ENCODE measurements at regions not wholly inside any gene's neighbourhood (a gene's known extent, or its start where the extent isn't known, plus 50 kb on each side); places are given as distances from the start of the nearest gene placed in this dataset.
A peak's percentile ranks its signal among the peaks of the same experiment; 100 is the strongest.

DNA sequence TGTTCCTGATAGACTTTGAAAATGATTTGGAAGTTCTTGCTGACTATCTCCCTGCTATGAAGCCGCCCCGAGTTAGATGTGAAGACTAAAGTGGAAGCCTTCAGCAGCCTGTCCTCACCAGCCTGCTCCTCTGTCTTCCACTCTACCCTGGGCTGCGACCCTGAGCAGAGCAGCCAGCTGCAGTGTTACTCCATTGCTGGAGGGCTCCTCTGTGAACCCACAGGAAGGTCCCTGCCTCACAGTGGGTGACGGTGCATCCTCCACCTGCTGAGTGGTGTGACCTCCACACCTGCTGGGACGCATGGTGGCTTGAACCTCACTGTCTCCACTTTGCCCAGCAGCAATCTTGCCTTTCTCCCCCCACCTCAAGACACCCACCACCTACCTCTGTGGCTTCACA lies 116.4 kb downstream of the IRS2 start:
- DNase-seq = no peak

DNA sequence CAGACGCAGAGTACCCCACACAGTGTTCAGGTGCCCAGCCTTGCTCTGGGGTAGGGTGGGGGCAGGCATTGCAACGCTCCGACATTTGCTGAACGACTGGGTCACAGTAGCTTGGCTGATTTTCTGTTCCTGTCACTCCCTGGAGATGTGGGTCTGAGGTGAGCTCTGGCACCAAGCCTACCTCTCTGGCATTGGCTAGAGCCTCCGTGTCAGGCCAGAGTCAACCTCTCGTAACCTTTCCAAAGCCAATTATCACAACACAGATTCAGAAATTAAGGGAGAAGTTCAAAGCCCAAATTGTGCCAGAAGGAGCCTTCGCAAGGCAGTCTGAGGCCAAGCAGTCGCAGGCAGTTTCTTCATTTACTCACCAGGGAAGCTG lies 117.2 kb downstream of the IRS2 start:
- no peak for DNase-seq

DNA sequence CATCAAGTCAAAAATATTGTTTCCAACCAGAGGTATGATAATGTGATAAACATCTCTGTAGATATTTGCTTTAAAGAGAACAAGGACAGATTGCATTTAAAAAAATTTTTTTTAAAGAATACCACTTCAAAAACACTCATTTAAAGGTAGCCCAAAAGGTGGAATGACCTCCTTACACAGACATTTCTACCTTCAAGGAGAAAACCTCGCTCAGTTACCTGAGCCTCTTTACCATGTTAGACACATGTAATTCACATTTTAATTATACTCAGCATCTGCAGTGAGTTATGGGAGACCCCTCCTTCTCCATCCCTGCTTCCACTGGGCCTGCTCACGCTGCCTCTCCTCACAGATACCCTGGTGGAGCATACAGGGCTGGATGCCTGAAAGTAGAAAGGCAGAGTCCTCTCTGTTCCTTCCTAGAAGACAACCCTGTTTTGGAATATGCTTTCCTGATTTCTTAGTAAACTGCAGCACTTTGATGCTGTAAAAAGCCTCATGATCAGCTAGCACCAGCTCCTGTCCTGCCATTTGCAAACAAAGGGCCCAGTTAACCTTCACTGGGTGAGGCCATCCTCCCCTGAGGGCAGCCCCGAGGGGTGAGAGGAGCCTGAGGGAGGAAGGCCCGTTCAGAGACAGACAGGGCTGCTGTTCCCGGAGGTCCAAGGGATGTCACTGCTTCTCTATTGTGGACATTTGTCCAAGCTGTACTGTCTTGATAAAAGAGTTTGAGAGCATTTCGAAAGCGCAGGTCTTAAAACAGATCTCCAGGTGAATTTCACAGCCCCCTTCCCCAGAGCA lies 117.8 kb downstream of the IRS2 start:
- no peak for DNase-seq

DNA sequence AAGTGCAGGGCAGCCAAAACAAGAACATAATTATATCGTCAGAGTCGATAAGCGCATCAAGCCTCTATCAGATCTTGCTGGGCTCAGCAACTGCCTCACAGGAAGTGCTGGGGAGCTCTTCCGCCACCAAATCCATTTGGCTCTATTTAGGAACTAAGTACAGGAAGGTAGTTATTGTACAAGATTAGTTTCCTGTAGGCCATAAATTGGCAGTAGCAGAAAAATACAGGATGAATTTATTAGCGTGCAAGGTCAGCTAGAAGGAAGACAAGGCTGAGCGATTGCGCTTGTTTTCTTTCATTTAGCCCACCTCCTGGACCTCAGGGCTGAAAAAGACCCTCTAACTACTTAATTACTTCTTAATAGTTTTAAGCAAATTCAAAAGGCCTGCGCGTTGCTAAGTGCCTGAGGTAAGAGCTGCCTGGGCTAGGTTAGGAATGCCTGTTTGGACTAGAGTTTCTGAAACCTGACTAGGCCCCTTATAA lies 118.5 kb downstream of the IRS2 start:
- peak; percentile 27 for DNase-seq

DNA sequence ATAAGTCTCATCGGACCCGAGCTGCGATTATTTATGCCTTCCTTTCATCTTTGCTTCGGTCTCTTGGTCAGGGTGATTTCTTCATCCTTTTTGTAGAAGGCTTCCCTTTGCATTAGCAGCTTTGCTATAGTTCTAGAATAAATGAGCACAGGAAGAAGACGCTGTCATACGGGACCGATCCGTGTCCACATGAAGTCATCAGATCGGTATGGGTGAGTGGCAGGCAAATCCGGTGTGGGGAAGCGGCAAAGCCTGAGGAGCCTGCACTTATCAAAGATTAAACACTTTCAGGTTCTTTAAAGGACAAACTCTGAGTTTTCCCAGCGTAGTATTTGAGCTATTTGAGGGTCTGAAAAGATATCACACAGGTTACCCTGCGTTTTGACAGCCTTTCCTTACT lies 119.3 kb downstream of the IRS2 start:
- DNase-seq = no peak

DNA sequence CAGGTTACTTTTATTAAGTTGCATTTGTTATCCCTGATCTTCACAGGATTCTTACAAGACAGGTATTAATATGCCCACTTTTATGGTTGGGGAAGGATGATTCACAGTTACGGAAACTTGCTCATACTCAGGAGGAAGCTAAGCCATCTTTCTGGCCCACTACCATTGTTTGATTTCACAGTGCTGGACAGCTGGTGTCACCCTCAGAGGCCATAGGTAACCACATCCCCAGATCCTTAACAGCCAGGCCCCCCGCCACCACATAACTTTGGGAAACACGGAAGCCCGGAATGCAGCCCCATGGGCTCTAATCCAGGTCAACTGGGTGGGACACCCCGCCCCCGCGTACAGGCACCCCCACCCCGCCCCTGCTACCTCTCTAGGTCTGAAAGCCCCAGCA lies 119.7 kb downstream of the IRS2 start:
- no peak for DNase-seq

DNA sequence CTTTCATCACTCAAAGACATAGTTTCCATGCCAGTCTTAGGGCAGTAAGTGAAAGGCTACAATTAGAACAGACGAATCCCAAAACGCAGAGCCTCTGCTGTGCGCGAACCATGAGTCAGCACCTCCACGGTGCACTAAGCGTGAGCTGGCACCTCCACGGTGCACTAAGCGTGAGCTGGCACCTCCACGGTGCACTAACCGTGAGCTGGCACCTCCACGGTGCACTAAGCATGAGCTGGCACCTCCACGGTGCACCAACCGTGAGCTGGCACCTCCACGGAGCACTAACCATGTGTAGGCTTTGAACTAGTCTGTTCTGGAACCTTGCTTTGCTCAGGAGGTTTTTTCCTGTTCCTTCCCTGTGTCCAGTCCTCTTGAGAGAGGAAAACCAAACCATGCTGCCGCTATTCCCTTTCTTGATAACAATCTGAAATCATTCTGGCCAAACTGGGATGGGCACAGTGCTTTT lies 120.6 kb downstream of the IRS2 start:
- DNase-seq = no peak

DNA sequence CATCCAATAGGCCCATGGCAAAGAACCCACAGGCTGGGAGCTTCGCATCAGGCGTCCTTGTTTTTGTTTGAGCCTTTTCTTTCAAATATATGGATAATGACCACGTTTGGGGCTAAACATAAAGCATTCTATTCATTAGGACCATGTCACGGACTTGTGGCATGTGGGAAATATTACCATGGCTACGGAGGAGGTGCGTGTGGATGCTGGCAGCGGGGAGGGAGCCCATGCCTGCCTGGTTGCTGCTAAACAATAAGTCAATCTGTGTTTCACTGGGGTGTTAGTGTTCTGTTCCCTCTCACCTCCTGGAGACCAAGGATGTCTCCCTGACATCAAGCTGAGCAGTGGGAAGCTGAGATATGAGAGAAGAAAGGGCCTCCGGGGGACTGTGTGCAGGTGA lies 121.1 kb downstream of the IRS2 start:
- DNase-seq = no peak

DNA sequence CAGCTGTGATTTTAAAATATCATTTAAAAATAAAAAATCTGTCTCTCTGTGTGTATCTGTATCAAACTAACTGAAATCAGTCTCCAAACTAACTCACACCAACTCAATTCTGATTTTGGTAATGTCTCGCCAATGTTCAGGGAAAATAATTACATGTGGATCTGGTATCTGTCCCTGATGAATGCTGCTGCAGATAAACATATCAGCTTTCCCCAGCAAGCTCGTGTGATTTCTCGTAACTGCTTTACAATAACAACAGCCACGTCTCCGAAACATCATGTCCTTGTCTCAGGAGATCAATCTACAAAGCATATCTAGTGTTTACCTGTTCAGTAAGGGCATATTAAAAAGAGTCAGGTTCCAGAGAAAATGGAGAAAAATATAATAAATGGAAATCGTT lies 129.0 kb downstream of the IRS2 start:
- DNase-seq = no peak

DNA sequence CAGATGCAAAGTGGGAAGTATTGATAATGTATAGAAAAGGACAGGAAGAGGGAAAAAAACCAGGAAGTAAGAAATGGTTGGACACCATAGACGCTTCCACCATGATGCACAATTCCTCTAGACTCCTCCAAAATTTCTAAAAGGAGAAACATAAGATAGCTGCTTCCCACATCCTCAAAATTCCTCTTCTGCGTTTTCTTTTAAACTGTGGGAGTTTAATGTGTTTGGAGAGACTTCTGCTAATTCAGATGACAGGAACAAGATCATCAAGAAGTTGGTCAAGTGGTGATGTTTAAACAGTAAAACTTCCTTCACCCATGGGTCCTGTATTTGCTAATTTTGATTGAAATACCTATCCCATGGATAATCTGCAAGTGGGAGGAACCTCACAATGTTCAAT lies 130.2 kb downstream of the IRS2 start:
- no peak for DNase-seq

DNA sequence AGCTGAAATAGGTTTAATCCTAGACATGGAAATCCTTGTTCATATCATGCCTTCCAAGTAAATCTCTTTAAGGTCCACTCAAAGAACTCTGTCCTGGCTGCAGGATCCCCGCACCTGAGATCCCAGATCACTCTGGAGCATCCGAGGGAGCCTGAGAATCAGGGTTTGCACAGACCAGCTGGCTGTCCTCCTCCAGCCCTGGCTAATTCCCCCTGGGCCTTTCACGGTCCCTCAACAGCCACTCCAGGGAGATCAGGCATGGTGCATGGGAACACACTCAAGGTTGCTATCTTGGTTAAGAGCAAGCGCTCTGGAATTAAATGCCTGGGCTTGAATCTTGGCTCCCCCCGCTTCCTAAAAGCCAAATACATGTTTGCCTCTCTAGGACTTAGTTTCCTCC lies 130.8 kb downstream of the IRS2 start:
- DNase-seq = no peak

DNA sequence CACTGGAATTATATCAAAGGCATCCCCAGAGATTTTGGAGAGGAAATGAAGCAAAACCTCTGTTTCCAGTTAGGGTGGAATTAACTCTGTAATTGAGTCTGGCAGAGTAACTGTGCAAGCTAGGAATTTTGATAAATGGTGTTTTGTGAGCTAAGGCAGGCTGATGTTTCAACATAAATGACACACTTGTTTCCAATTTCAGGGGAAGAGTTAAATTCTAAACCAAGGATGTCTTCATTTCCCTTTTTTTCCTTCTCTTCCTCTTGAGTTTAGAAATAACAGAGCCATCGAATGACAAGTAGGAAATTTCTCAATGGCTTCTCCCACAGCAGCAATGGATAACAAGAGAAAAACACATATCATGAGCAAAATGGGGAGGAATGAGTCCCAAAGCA lies 131.2 kb downstream of the IRS2 start:
- DNase-seq = no peak

DNA sequence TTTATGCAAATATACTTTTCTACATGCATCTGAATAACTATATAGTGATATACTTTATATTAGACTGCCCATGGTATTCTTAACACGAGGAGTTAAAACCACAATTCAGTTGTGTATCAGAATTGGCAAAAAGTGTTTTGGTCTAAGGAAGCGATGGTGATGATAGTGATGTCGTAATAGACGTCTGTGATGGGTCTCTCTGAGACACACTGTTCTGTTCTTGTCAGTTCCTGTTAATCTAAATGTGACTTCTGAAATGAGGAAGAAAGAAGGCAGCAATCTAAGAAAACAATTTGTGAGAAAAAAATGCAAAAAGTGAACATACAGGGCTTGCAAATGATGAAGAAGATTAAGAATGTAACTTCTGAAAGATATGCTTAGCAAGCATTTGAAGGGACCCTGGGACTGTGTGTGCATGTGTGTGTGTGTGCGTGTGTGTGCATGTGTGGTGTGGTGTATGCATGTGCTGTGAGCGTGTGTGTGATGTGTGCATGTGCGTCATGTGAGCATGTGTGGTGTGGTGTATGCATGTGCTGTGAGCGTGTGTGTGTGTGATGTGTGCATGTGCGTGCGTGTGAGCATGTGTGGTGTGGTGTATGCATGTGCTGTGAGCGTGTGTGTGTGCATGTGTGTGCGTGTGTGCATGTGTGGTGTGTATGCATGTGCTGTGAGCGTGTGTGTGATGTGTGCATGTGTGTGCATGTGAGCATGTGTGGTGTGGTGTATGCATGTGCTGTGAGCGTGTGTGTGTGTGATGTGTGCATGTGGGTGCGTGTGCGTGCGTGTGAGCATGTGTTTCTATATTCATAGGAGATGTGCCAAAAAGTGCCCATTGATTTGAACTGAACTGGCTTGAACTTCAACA lies 131.8 kb downstream of the IRS2 start:
- no peak for DNase-seq

DNA sequence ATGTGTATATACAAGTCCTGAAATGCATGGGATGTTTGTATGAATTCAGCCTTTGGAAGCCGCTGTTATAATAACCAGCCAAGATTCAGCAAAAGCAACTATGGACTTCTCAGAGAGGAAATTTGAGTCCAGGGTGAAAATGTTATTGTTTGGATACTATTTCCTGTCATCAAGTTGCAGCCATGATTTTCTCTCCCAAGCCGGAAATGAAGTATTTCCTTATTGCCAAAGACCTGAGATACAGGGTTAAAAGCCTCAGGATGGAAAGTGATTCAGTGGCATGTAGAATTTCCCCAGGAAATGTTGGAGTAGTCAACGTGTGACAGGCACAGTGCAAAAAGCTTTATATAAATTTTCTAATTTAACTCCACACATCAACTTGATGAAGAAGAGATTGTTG lies 133.9 kb downstream of the IRS2 start:
- DNase-seq = no peak

DNA sequence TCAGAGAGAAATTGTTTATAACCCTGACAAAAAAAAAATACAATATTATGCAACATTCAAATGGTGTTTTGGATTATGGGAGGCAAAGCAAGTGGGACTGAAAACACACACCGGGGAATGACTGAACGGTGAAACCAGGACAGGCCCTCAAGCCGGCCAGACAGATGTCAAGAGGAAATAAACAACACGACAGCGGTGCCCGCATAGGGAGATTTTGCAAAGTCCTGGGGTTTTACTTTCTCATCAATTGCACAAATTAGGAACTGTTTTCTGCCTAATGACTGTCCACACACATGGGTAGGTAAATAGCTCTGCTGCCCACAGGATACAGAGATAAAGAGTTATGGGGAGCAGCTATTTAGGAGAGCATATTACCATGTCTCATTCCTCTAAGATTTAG lies 134.5 kb downstream of the IRS2 start:
- no peak for DNase-seq

DNA sequence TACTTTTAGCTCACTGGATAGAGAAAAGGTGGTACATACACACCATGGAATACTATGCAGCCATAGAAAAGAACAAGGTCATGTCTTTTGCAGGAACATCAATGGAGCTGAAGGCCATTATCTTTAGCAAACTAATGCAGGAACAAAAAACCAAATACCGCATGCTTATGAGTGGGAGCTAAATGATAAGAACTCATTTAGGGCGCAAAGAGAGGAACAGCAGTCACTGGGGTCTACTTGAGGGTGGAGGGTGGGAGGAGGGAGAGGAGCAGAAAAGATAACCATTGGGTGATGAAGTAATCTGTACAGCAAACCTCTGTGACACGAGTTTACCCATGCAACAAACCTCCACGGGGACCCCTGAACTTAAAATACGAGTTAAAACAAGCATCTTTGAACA lies 135.1 kb downstream of the IRS2 start:
- no peak for DNase-seq

DNA sequence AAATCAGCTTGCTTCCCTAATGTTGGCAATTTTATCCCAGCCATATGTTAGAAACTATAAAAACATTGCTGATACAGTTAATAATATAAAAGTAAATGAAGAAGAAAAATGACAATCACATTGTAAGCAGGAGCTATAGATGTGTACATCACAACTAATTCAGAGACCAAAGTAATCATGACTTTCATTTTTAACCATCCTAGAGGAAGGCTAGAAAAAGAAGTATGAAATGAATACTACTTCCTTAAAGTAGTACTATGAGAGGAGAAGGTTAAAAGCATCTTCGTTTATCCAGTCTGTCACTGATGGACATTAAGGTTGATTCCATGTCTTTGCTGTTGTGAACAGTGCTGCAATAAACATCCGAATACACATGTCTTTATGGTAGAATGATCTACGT lies 135.5 kb downstream of the IRS2 start:
- no peak for DNase-seq

DNA sequence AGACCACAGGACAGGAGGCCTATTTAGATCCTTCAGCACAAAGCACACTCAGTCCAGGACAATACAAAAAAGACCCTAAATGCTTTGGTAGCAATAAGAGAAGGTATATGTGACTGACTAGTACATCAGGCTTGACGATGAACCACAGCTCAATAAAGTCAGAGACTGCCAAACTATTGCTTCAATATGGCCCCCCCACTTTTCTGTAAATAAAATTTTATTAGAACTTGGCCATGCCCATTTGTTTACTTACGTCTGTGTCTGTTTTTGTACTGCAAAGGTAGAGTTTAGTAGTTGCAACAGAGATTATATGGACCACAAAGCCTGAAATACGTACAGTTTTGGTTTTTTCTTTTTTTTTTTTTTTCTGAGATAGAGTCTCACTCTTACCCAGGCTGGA lies 136.7 kb downstream of the IRS2 start:
- no peak for DNase-seq

DNA sequence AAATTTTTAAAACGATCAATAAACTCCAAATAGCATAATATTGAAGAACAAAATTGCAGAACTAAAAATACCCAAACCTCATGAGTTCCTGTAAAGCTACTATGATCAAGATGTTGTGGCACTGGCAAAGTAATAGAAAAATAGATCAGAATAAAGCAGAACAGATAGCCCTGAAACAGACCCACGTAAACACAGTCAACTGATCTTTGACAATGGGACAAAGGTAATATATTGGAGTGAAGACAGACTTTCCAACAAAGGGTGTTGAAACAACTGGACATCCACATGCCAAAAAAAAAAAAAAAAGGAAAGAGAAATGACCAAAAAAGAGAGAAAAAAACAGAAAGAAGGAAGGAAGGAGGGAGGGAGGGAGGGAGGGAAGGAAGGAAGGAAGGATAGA lies 138.7 kb downstream of the IRS2 start:
- DNase-seq = no peak

DNA sequence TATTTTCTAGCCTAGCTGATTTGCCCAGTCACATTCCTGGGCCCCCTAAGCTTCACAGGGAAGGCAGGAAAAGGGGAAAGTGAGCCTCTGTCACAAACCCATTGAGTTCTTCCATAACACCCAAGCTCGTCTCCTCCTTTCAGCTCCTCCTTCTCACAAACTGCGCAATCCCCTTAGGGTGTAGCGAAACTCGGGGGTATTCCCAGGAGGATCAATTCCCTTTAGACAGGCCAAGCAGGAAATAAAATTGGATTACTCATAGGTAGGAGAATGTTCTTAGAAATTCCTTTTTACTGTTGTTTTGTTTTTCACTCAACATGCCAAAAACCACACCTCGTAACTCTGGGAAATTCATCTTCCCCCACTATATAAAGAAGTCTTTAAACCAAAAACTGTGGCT lies 139.3 kb downstream of the IRS2 start:
- DNase-seq = no peak

DNA sequence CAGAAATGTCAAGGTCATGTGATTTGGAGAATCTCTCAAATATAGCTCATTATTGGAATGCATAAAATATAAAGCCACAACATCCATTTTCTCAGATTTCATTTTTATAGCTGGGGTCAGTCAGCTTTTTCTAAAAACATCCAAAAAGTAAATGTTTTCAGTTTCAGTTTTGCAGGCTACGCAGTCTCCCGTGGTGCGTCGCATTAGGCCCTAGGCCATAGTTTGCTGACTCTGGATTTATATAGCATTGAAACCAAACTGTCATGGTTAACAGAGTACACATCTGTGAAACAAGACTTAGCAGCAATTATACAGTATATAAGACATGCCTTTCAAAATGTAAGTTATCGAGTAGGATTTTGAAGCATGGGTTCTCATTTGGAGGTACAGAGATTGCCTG lies 140.0 kb downstream of the IRS2 start:
- no peak for DNase-seq

DNA sequence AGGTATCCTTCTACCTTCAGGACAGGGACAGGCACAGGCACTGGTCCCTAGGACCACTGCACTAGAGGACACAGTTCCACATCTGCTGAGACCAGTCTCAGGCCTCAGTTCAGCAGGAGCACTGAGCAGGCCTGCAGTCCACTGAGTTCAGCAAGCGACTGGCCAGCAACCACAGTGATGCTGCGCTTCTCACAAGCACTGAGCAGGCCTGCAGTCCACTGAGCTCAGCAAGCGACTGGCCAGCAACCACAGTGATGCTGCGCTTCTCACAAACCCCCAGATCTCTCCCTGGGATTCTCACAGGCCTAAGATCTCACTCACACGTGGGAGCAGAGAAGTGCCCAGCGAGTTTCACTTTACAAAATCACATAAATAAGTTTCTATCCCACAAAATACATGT lies 140.6 kb downstream of the IRS2 start:
- DNase-seq = no peak

DNA sequence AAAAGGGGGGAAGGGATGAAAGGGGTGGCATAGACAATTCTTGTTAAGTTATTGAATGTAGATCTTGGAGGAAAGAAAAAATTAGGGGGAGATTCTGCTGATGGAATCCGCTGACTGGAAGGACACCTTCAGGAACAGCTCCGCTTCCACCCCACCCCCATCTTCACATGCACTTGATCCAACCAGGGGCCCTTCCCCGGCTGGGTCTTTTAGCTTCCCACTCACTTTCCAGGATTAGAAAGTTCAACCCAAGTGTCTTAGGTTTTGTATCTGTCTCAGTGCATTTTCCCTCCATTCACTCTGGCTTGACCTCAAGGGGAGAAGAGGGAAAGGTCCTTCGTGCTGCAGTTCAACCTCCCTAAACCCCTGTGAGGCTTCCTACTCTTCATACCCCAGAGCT lies 141.4 kb downstream of the IRS2 start:
- DNase-seq = no peak

DNA sequence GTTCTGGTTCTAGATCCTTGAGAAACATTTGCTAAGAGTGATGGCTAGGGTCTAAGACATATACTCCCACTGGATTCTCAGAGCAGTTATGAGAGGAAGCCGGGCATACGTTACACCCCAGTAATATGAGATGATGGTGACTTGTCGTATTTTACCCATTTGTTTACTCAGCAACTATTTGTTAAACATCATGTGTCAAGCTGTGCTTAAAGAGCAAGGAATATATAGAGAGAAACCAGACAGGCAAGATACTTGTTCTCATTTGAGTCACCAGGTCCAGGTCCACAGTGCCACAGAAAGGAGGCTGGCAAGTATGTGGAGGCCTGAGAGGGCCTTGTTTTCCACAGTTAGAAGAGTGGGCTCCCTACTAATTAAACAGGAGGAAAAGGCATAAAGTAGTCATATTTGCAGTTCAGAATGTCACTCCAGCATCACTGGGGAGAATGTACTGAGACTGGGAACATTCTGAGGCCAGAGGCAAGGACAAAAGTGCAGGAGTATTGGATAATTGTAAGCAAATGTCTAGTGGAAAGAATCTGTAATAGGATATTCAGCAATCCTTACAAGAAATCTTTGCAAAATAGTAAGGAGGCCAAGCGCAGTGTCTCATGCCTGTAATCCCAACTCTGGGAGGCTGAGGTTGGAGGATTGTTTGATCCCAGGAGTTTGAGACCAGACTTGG lies 142.2 kb downstream of the IRS2 start:
- DNase-seq = no peak

All from NCI-H1105 treated with DMSO at 0.1 percent for 48 hours (cell line).